GM18498 (cell line): ENCODE measurements at regions not wholly inside any gene's neighbourhood (a gene's known extent, or its start where the extent isn't known, plus 50 kb on each side); places are given as distances from the start of the nearest gene placed in this dataset.

Experiments
- ATAC-seq: cut with Tn5 transposase; IDR thresholded peaks from one replicate; pipeline ENCODE4 v1.9.1; 2021; ENCODE audit warnings: mild to moderate bottlenecking, moderate library complexity; ENCODE audit not compliant: unreplicated experiment

GRCh38 chr5:106940301-106940846 is 730.4 kb downstream of the EFNA5 start:
- ATAC-seq = no peak

GRCh38 chr5:106923409-106923808 is 747.3 kb downstream of the EFNA5 start:
- ATAC-seq = no peak

- ATAC-seq = no peak
These were observed 749.2 kb downstream of the EFNA5 start for GRCh38 chr5:106921567-106921966.

GRCh38 chr5:106910486-106910885 is 760.3 kb downstream of the EFNA5 start:
- no peak for ATAC-seq

GRCh38 chr5:106909716-106910115 is 761.0 kb downstream of the EFNA5 start:
- no peak for ATAC-seq

GRCh38 chr5:106907979-106908378 is 762.8 kb downstream of the EFNA5 start:
- no peak for ATAC-seq

GRCh38 chr5:106906199-106906598 is 764.5 kb downstream of the EFNA5 start:
- no peak for ATAC-seq

GRCh38 chr5:106894964-106895363 is 775.8 kb downstream of the EFNA5 start:
- no peak for ATAC-seq

- no peak for ATAC-seq
These were observed 788.7 kb downstream of the EFNA5 start for GRCh38 chr5:106882035-106882434.

- no peak for ATAC-seq
These were observed 790.1 kb downstream of the EFNA5 start for GRCh38 chr5:106880656-106881055.

- ATAC-seq = no peak
These were observed 792.9 kb downstream of the EFNA5 start for GRCh38 chr5:106877881-106878280.

GRCh38 chr5:106876665-106877194 is 794.0 kb downstream of the EFNA5 start:
- ATAC-seq = no peak

- peak; percentile 6 for ATAC-seq
These were observed 794.5 kb downstream of the EFNA5 start for GRCh38 chr5:106876298-106876622.

GRCh38 chr5:106875591-106876297 is 795.0 kb downstream of the EFNA5 start:
- ATAC-seq = peak; percentile 68

- ATAC-seq = no peak
These were observed 795.8 kb downstream of the EFNA5 start for GRCh38 chr5:106874974-106875373.

GRCh38 chr5:106874531-106874930 is 796.2 kb downstream of the EFNA5 start:
- no peak for ATAC-seq

- ATAC-seq = no peak
These were observed 797.2 kb downstream of the EFNA5 start for GRCh38 chr5:106873568-106873967.

- ATAC-seq = no peak
These were observed 805.5 kb downstream of the EFNA5 start for GRCh38 chr5:106865279-106865678.

GRCh38 chr5:106862450-106863193 is 808.1 kb downstream of the EFNA5 start:
- ATAC-seq = no peak

GRCh38 chr5:106860398-106861044 is 810.2 kb downstream of the EFNA5 start:
- peak; percentile 66 for ATAC-seq

- no peak for ATAC-seq
These were observed 812.1 kb downstream of the EFNA5 start for GRCh38 chr5:106858616-106859015.
